HUES64 (cell line): ENCODE measurements at regions not wholly inside any gene's neighbourhood (a gene's known extent, or its start where the extent isn't known, plus 50 kb on each side); places are given as distances from the start of the nearest gene placed in this dataset.

Experiments used
- H3K27ac ChIP-seq: 2 replicates; pipeline ENCODE4 v1.7.0; 2013; ENCODE audit warnings: low read depth, low read length, inconsistent platforms
- H3K27me3 ChIP-seq: 2 replicates; pipeline ENCODE4 v1.6.1; 2013; ENCODE audit warnings: mild to moderate bottlenecking, low read length; ENCODE audit not compliant: insufficient read depth
- H3K36me3 ChIP-seq: 2 replicates; pipeline ENCODE4 v1.6.1; 2013; ENCODE audit warnings: mild to moderate bottlenecking, low read length; ENCODE audit not compliant: insufficient read depth
- H3K4me1 ChIP-seq: 2 replicates; pipeline ENCODE4 v1.6.1; 2013; ENCODE audit warnings: mild to moderate bottlenecking, low read length, moderate library complexity; ENCODE audit not compliant: insufficient read depth
- H3K4me3 ChIP-seq: 2 replicates; pipeline ENCODE4 v1.5.1; 2013; ENCODE audit warnings: mild to moderate bottlenecking, low read length, moderate library complexity
- H3K9ac ChIP-seq: 2 replicates; pipeline ENCODE4 v1.6.1; 2013; ENCODE audit warnings: mild to moderate bottlenecking, low read depth, low read length
- H3K9me3 ChIP-seq: 2 replicates; pipeline ENCODE4 v1.6.1; 2013; ENCODE audit warnings: low read depth, low read length; ENCODE audit not compliant: insufficient read depth
- WGBS: fragments of 150-250, 120-280 bp; methylation state at CpG from one replicate; pipeline ENCODE4 v1.1.7; 2013; ENCODE audit warnings: missing lambda C conversion rate; 5-methylcytosine and 5-hydroxymethylcytosine counted together

GRCh38 chr1:22340873-22341272 lies 110.8 kb upstream of the ZBTB40 start:
- 92% methylated on average over 4 of the region's 4 CpGs for WGBS
- H3K9ac ChIP-seq: no peak overlapping the region
- H3K4me3 ChIP-seq: no peak overlapping the region
- no peak overlapping the region for H3K27ac ChIP-seq
- H3K4me1 ChIP-seq: no peaks in the 10 kb centered on the region
- no peaks in the 10 kb centered on the region for H3K27me3 ChIP-seq
- H3K9me3 ChIP-seq: no peaks in the 10 kb centered on the region
- H3K36me3 ChIP-seq: no peaks in the 10 kb centered on the region

GRCh38 chr1:22341791-22342605 lies 109.7 kb upstream of the ZBTB40 start:
- H3K9ac ChIP-seq: no peak overlapping the region
- H3K36me3 ChIP-seq: no peaks in the 10 kb centered on the region
- H3K9me3 ChIP-seq: no peaks in the 10 kb centered on the region
- H3K27ac ChIP-seq: no peak overlapping the region
- 55% methylated on average over 28 of the region's 28 CpGs for WGBS
- H3K27me3 ChIP-seq: no peaks in the 10 kb centered on the region
- H3K4me3 ChIP-seq: no peak overlapping the region
- H3K4me1 ChIP-seq: no peaks in the 10 kb centered on the region

- H3K4me3 ChIP-seq: no peak overlapping the region
- no peak overlapping the region for H3K9ac ChIP-seq
- no peaks in the 10 kb centered on the region for H3K27me3 ChIP-seq
- no peaks in the 10 kb centered on the region for H3K9me3 ChIP-seq
- WGBS: 89% methylated on average over 8 of the region's 8 CpGs
- no peaks in the 10 kb centered on the region for H3K36me3 ChIP-seq
- no peak overlapping the region for H3K27ac ChIP-seq
- H3K4me1 ChIP-seq: no peaks in the 10 kb centered on the region
Observed at GRCh38 chr1:22342734-22343191, 108.9 kb upstream of the ZBTB40 start.

- 89% methylated on average over 29 of the region's 29 CpGs for WGBS
- no peaks in the 10 kb centered on the region for H3K4me1 ChIP-seq
- no peaks in the 10 kb centered on the region for H3K36me3 ChIP-seq
- H3K9ac ChIP-seq: no peak overlapping the region
- H3K4me3 ChIP-seq: no peak overlapping the region
- no peaks in the 10 kb centered on the region for H3K9me3 ChIP-seq
- H3K27me3 ChIP-seq: no peaks in the 10 kb centered on the region
- H3K27ac ChIP-seq: no peak overlapping the region
Observed at GRCh38 chr1:22343456-22344328, 108.0 kb upstream of the ZBTB40 start.

GRCh38 chr1:22344329-22344630 lies 107.4 kb upstream of the ZBTB40 start:
- Histone ChIP-seq H3K4me1 (no peaks in the 10 kb centered on the region), H3K36me3 (no peaks in the 10 kb centered on the region), H3K9me3 (no peaks in the 10 kb centered on the region), H3K9ac (no peak overlapping the region), H3K27ac (no peak overlapping the region), H3K27me3 (no peaks in the 10 kb centered on the region), H3K4me3 (no peak overlapping the region)
- 80% methylated on average over 5 of the region's 5 CpGs for WGBS

- H3K4me1 ChIP-seq: peaks cover 4% of the 10 kb centered on the region
- H3K36me3 ChIP-seq: no peaks in the 10 kb centered on the region
- no peaks in the 10 kb centered on the region for H3K9me3 ChIP-seq
- WGBS: 94% methylated on average over 17 of the region's 17 CpGs
- H3K4me3 ChIP-seq: no peak overlapping the region
- H3K27ac ChIP-seq: no peak overlapping the region
- H3K9ac ChIP-seq: no peak overlapping the region
- H3K27me3 ChIP-seq: no peaks in the 10 kb centered on the region
Observed at GRCh38 chr1:22344851-22345560, 106.6 kb upstream of the ZBTB40 start.

- Histone ChIP-seq H3K27ac (no peak overlapping the region), H3K36me3 (no peaks in the 10 kb centered on the region), H3K4me3 (no peak overlapping the region), H3K9me3 (no peaks in the 10 kb centered on the region), H3K4me1 (peaks cover 20% of the 10 kb centered on the region), H3K9ac (no peak overlapping the region), H3K27me3 (no peaks in the 10 kb centered on the region; the same call in 1 of the 2 replicates)
- 84% methylated on average over 14 of the region's 16 CpGs for WGBS
Observed at GRCh38 chr1:22347854-22348760, 103.5 kb upstream of the ZBTB40 start.

- Histone ChIP-seq H3K4me1 (peaks cover 20% of the 10 kb centered on the region), H3K9me3 (no peaks in the 10 kb centered on the region), H3K27me3 (no peaks in the 10 kb centered on the region; the same call in 1 of the 2 replicates), H3K36me3 (no peaks in the 10 kb centered on the region), H3K27ac (no peak overlapping the region), H3K4me3 (no peak overlapping the region), H3K9ac (no peak overlapping the region)
- WGBS: 88% methylated on average over 14 of the region's 14 CpGs
Observed at GRCh38 chr1:22349362-22350043, 102.1 kb upstream of the ZBTB40 start.

GRCh38 chr1:22350171-22350923 lies 101.3 kb upstream of the ZBTB40 start:
- H3K9me3 ChIP-seq: no peaks in the 10 kb centered on the region
- H3K27ac ChIP-seq: no peak overlapping the region
- H3K27me3 ChIP-seq: no peaks in the 10 kb centered on the region; the same call in 1 of the 2 replicates
- peak overlapping the region; percentile 42 for H3K4me3 ChIP-seq
- no peaks in the 10 kb centered on the region for H3K36me3 ChIP-seq
- no peak overlapping the region; the same call in 1 of the 2 replicates for H3K9ac ChIP-seq
- 36% methylated on average over 19 of the region's 22 CpGs for WGBS
- peaks cover 20% of the 10 kb centered on the region for H3K4me1 ChIP-seq
